Astrocyte of the cerebellum (primary cell): ENCODE measurements at regions not wholly inside any gene's neighbourhood (a gene's known extent, or its start where the extent isn't known, plus 50 kb on each side); places are given as distances from the start of the nearest gene placed in this dataset.

Source experiments
- DNase-seq: peaks from one replicate; pipeline ENCODE4 v3.0.0-alpha.2; 2011; ENCODE audit warnings: low read depth
- H3K4me3 ChIP-seq: 2 replicates; pipeline ENCODE4 v1.5.1; 2011; ENCODE audit warnings: mild to moderate bottlenecking, low read depth, low read length, moderate library complexity
- in situ Hi-C: cut with HindIII; loops from 2 replicates; pipeline ENCODE4 v1.10.0; 2017; ENCODE audit warnings: low sequenced_read_pairs
- TF ChIP-seq, protein P1 (sequence below): IDR thresholded peaks from 2 replicates; pipeline ENCODE4 v1.5.1; 2012; ENCODE audit warnings: low read length, low read depth, moderate library complexity, mild to moderate bottlenecking; ENCODE audit errors: missing control alignments

DNA sequence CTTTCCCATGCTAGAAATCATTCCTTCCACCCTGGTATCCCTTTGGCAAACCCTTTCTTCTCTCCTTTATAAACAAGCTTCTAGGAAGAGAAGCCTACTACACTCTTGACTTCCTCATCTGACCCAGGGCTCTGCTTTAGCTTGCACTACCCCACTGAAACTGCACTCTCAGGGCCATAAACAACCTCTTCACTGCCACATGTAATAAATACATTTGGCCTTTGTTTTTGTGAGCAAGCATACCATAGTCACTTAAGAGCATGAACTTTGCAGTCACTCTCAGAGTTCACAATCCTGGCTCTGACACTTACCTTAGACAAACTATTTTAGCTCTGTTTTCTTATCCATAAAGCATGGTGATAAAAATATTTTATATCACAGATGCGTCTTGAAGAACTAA is 50.7 kb upstream of the USP38 start:
- no peak for DNase-seq
- H3K4me3 ChIP-seq, result no peak overlapping the region
- in situ Hi-C loops, result no loop called here
- TF ChIP-seq, protein P1, sequence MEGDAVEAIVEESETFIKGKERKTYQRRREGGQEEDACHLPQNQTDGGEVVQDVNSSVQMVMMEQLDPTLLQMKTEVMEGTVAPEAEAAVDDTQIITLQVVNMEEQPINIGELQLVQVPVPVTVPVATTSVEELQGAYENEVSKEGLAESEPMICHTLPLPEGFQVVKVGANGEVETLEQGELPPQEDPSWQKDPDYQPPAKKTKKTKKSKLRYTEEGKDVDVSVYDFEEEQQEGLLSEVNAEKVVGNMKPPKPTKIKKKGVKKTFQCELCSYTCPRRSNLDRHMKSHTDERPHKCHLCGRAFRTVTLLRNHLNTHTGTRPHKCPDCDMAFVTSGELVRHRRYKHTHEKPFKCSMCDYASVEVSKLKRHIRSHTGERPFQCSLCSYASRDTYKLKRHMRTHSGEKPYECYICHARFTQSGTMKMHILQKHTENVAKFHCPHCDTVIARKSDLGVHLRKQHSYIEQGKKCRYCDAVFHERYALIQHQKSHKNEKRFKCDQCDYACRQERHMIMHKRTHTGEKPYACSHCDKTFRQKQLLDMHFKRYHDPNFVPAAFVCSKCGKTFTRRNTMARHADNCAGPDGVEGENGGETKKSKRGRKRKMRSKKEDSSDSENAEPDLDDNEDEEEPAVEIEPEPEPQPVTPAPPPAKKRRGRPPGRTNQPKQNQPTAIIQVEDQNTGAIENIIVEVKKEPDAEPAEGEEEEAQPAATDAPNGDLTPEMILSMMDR, result no peak
